HUES64 (cell line): ENCODE measurements at regions not wholly inside any gene's neighbourhood (a gene's known extent, or its start where the extent isn't known, plus 50 kb on each side); places are given as distances from the start of the nearest gene placed in this dataset.

Source experiments
- H3K27ac ChIP-seq: 2 replicates; pipeline ENCODE4 v1.7.0; 2013; ENCODE audit warnings: low read depth, low read length, inconsistent platforms
- H3K27me3 ChIP-seq: 2 replicates; pipeline ENCODE4 v1.6.1; 2013; ENCODE audit warnings: mild to moderate bottlenecking, low read length; ENCODE audit not compliant: insufficient read depth
- H3K36me3 ChIP-seq: 2 replicates; pipeline ENCODE4 v1.6.1; 2013; ENCODE audit warnings: mild to moderate bottlenecking, low read length; ENCODE audit not compliant: insufficient read depth
- H3K4me1 ChIP-seq: 2 replicates; pipeline ENCODE4 v1.6.1; 2013; ENCODE audit warnings: mild to moderate bottlenecking, low read length, moderate library complexity; ENCODE audit not compliant: insufficient read depth
- H3K4me3 ChIP-seq: 2 replicates; pipeline ENCODE4 v1.5.1; 2013; ENCODE audit warnings: mild to moderate bottlenecking, low read length, moderate library complexity
- H3K9ac ChIP-seq: 2 replicates; pipeline ENCODE4 v1.6.1; 2013; ENCODE audit warnings: mild to moderate bottlenecking, low read depth, low read length
- H3K9me3 ChIP-seq: 2 replicates; pipeline ENCODE4 v1.6.1; 2013; ENCODE audit warnings: low read depth, low read length; ENCODE audit not compliant: insufficient read depth
- WGBS: fragments of 150-250, 120-280 bp; methylation state at CpG from one replicate; pipeline ENCODE4 v1.1.7; 2013; ENCODE audit warnings: missing lambda C conversion rate; 5-methylcytosine and 5-hydroxymethylcytosine counted together

DNA sequence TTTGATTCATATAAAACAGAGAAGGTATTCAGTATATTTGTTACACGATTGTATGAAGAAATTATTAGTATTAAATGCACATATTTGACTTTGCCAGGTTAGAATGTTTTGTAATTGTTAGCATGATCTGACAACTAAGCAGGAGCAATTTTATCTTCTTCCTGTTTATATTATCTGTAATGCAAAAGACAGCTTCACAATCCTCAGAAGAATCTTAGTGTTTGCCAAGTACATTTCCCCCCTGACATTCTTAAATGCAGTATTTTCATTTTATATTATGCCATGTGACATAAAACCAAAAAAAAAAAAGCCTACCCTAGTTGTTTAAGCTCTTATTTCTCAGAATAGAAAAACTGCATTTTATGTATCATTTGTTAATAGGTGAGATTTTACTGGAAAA lies 469.4 kb downstream of the FOXG1 start:
- Histone ChIP-seq H3K9ac (no peak overlapping the region), H3K27ac (no peak overlapping the region), H3K9me3 (no peaks in the 10 kb centered on the region), H3K4me1 (peaks cover 7% of the 10 kb centered on the region; the same call in 1 of the 2 replicates), H3K27me3 (no peaks in the 10 kb centered on the region), H3K36me3 (no peaks in the 10 kb centered on the region), H3K4me3 (no peak overlapping the region)
- WGBS = 83% methylated on average over 1 of the region's 1 CpG

DNA sequence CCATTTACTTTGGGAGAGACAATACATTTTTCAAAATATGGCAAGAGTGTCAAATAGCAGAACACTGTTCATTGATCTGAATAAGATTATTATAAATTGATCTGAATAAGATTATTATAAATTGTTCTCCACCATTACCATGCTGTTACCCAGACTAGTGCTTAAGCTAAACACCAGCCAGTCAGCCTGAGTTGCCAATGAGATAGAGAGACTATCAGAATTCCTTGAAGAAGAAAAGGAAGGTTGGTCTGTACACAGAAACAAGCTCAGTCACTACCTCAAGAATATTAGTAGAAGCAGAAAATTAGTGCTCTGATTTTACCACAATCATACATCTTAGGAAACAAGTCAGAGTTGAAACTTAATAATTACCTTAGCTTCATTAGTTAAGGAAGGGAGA lies 469.8 kb downstream of the FOXG1 start:
- Histone ChIP-seq H3K9ac (no peak overlapping the region), H3K4me1 (peaks cover 7% of the 10 kb centered on the region; the same call in 1 of the 2 replicates), H3K36me3 (no peaks in the 10 kb centered on the region), H3K27me3 (no peaks in the 10 kb centered on the region), H3K27ac (no peak overlapping the region), H3K9me3 (no peaks in the 10 kb centered on the region), H3K4me3 (no peak overlapping the region)

DNA sequence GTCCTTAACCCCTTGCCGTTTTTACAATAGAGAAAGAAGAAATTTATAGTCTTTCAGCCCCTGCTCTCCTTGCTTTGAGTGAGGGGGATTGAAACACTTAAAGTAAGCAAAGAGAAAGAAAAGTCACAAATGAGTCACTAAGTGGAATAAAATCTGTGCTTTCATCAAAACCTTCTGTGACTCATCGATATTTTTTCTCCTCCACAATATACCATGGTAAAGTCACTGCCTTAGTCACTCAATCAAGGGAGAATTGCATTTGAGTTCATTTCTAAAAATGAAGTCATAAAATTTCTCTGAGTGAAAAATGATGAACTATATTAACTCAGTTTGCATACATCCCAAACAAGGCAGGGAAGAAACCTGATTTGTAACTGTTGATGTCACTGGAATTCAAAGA lies 470.3 kb downstream of the FOXG1 start:
- Histone ChIP-seq H3K27ac (no peak overlapping the region), H3K27me3 (no peaks in the 10 kb centered on the region), H3K4me1 (peaks cover 7% of the 10 kb centered on the region; the same call in 1 of the 2 replicates), H3K9ac (no peak overlapping the region), H3K9me3 (no peaks in the 10 kb centered on the region), H3K4me3 (no peak overlapping the region), H3K36me3 (no peaks in the 10 kb centered on the region)
- WGBS = 100% methylated on average over 1 of the region's 2 CpGs

DNA sequence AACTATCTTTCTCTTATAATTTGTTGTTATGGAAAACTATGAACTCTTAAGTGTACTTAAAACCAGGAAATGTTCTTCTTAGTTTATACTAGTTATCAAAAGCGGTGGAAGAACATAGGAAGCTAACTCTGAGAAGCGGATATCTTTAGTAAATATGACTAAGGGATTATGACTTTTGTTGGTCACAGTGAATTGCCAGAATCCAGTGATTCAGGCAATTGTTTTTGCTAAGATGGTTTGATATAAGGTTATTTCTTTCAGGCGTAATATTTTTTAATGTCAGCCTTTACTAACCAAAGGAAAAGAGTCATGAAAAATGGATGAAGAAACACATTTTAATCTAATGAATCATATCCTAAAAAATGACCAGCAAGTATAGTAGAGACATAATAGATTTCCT lies 473.5 kb downstream of the FOXG1 start:
- H3K4me3 ChIP-seq = no peak overlapping the region
- peaks cover 6% of the 10 kb centered on the region; the same call in 1 of the 2 replicates for H3K4me1 ChIP-seq
- H3K27me3 ChIP-seq = no peaks in the 10 kb centered on the region
- H3K27ac ChIP-seq = no peak overlapping the region
- 97% methylated on average over 2 of the region's 3 CpGs for WGBS
- H3K36me3 ChIP-seq = no peaks in the 10 kb centered on the region
- H3K9ac ChIP-seq = no peak overlapping the region
- no peaks in the 10 kb centered on the region for H3K9me3 ChIP-seq

- Histone ChIP-seq H3K9ac (no peak overlapping the region), H3K27ac (no peak overlapping the region), H3K9me3 (no peaks in the 10 kb centered on the region), H3K36me3 (no peaks in the 10 kb centered on the region), H3K4me1 (peaks cover 6% of the 10 kb centered on the region; the same call in 1 of the 2 replicates), H3K27me3 (no peaks in the 10 kb centered on the region), H3K4me3 (no peak overlapping the region)
- 98% methylated on average over 6 of the region's 6 CpGs for WGBS
Measured at GRCh38 chr14:29242755-29243754, 476.5 kb downstream of the FOXG1 start.

DNA sequence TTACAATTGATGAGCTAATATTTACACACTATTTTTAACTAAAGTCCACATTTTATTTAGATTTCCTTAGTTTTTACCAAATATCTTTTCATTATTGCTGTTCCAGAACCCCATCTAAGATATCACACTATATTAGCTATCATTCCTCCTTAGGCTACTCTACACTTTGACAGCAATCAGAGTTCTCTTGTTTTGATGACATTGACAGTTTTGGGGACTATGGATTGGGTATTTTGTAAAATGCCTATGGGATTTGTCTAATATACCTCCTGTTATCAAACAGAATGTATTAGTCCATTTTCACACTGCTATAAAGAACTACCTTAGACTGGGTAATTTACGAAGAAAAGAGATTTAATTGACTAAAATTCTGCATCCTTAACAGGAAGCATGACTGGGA lies 489.1 kb downstream of the FOXG1 start:
- no peak overlapping the region for H3K27ac ChIP-seq
- H3K9me3 ChIP-seq = no peaks in the 10 kb centered on the region
- no peak overlapping the region for H3K9ac ChIP-seq
- WGBS = 100% methylated on average over 1 of the region's 1 CpG
- no peaks in the 10 kb centered on the region for H3K4me1 ChIP-seq
- H3K4me3 ChIP-seq = no peak overlapping the region
- no peaks in the 10 kb centered on the region for H3K27me3 ChIP-seq
- H3K36me3 ChIP-seq = no peaks in the 10 kb centered on the region

- H3K27me3 ChIP-seq = no peaks in the 10 kb centered on the region
- no peaks in the 10 kb centered on the region for H3K36me3 ChIP-seq
- no peaks in the 10 kb centered on the region for H3K4me1 ChIP-seq
- 86% methylated on average over 1 of the region's 1 CpG for WGBS
- no peak overlapping the region for H3K27ac ChIP-seq
- H3K9me3 ChIP-seq = no peaks in the 10 kb centered on the region
- no peak overlapping the region for H3K9ac ChIP-seq
- no peak overlapping the region for H3K4me3 ChIP-seq
Measured at GRCh38 chr14:29262979-29263378, 496.4 kb downstream of the FOXG1 start.

GRCh38 chr14:29264865-29265264 lies 498.3 kb downstream of the FOXG1 start:
- Histone ChIP-seq H3K9me3 (no peaks in the 10 kb centered on the region), H3K4me1 (no peaks in the 10 kb centered on the region)

GRCh38 chr14:29265852-29266251 lies 499.3 kb downstream of the FOXG1 start:
- Histone ChIP-seq H3K4me3 (no peak overlapping the region), H3K9ac (no peak overlapping the region), H3K36me3 (no peaks in the 10 kb centered on the region), H3K9me3 (no peaks in the 10 kb centered on the region), H3K4me1 (no peaks in the 10 kb centered on the region), H3K27me3 (no peaks in the 10 kb centered on the region), H3K27ac (no peak overlapping the region)
- 87% methylated on average over 1 of the region's 1 CpG for WGBS

More at GRCh38 chr14:29264865-29265264, 498.3 kb downstream of the FOXG1 start:
- no peak overlapping the region for H3K9ac ChIP-seq
- 96% methylated on average over 3 of the region's 4 CpGs for WGBS
- H3K27me3 ChIP-seq = no peaks in the 10 kb centered on the region
- H3K4me3 ChIP-seq = no peak overlapping the region
- H3K36me3 ChIP-seq = no peaks in the 10 kb centered on the region
- no peak overlapping the region for H3K27ac ChIP-seq

GRCh38 chr14:29271669-29272068 lies 505.1 kb downstream of the FOXG1 start:
- no peak overlapping the region for H3K4me3 ChIP-seq
- H3K9ac ChIP-seq = no peak overlapping the region
- H3K9me3 ChIP-seq = no peaks in the 10 kb centered on the region
- no peaks in the 10 kb centered on the region for H3K36me3 ChIP-seq
- no peaks in the 10 kb centered on the region for H3K27me3 ChIP-seq
- H3K4me1 ChIP-seq = no peaks in the 10 kb centered on the region
- H3K27ac ChIP-seq = no peak overlapping the region

- Histone ChIP-seq H3K9ac (no peak overlapping the region), H3K27ac (no peak overlapping the region), H3K36me3 (no peaks in the 10 kb centered on the region), H3K9me3 (no peaks in the 10 kb centered on the region), H3K4me1 (no peaks in the 10 kb centered on the region), H3K4me3 (no peak overlapping the region), H3K27me3 (no peaks in the 10 kb centered on the region)
- WGBS = no CpG with 5 or more reads among the region's 1 CpG
Measured at GRCh38 chr14:29273513-29273912, 506.9 kb downstream of the FOXG1 start.
